NCI-H2107 treated with DMSO at 0.1 percent for 48 hours (cell line): ENCODE measurements at regions not wholly inside any gene's neighbourhood (a gene's known extent, or its start where the extent isn't known, plus 50 kb on each side); places are given as distances from the start of the nearest gene placed in this dataset.

Experiments
- DNase-seq: peaks from one replicate; lab custom pipeline; 2025; ENCODE audit not compliant: unreplicated experiment; lab: John Stamatoyannopoulos, UW

DNA sequence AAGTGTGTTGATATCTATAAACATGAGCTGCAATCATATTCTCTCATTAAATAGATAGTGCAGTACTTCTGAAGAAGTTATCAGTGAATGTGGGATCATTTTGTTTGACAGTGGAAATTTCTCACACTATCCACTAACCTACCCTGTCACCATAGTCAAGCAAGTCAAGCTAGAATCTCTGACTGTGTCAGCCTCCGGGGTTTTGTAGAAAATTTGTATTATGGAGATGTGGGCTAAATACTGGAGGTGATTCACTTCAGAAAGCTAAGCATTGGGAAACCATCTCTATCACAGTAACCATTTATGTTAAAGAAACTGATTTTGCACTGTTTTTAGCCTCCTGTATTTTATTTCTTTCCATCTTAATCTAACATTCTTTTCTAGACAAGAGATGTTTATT, 126.6 kb upstream of the CREB1 start:
- DNase-seq = no peak

- peak; percentile 50 for DNase-seq
Observed at GRCh38 chr2:207403950-207404349, 125.8 kb upstream of the CREB1 start.

DNA sequence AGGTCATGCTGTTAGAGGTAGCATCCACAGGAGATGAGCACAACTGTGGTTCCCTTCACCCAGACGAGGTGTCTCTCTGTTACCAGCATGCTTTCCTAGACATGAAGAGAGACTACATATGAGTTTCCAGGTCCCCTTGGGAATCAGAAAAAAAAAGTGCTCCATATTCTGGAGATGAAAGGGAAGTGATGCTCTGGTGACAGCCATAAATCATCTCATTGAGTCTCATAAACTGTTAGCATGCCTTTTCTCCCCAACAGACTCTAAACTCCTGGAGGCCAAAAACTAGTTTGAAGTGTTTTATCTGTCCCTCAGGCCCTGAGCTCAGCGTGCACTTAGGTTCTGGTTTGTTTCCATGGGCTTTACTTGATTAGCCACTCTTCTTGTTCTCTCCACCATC, 124.6 kb upstream of the CREB1 start:
- DNase-seq = no peak

GRCh38 chr2:207408086-207408794, 121.5 kb upstream of the CREB1 start:
- DNase-seq = peak; percentile 99

DNA sequence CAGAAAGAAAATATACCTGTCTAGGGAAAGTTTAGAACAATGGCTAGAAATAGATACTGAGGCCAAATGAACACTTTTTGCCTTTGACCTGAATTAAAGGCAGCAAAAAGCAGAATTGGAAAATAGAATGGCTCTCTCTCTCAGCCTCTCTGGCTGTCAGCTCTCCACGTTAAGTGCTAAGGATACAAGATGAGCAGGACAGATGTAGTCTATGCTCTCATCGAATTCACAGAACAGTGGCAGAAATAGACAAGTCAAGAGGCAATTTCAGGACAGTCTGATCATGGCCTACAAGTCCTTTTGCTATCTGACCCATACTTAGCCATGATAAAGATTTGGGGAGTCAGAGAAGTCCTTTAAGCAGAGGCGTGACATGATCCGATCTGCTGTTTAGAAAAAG, 120.2 kb upstream of the CREB1 start:
- DNase-seq = no peak

DNA sequence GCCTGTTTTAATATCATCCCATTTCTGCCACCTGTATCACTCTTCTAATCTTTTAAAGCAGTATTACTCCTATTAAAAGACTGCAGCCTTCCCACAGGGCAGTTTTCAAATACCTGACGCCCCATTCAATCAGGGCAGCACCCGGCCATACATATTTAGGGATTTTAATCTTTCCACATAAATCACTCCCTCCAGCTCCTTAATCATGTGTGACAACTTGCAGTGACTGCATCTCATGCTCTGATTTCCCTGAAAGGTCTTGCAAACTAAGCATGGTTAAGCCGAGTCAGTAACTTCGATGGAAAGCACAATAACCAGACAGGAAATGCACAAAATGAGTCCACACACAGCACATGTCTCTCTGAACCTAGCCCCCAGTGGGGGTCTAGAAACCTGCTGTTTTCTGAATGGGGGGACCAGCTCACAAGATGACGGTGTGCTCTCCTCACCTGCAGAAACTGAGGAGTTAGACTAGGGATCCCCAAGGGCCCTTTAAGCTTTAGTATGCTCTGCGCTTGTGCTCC, 116.9 kb upstream of the CREB1 start:
- no peak for DNase-seq

DNA sequence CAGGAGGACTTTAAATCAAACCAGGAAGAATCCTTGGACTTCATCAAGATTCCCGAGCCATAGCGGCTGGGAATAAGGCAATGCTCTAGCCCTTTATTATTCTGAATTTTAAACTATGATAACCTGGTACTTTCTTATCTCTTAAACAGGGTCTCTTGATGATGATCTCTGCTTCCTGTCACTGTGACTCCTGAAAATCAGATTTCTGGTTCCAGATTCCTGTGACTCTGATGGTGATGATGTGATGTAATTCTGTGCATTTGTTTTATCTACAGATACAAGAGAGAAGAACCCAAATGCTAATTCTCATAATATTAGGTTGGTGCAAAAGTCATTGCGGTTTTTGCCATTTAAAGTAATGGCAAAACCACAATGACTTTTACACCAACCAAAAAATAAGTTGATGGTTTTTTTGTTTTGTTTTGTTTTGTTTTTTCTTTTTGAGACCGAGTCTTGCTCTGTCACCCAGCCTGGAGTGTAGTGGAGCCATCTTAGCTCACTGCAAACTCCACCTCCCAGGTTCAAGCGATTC, 116.3 kb upstream of the CREB1 start:
- DNase-seq = no peak

- no peak for DNase-seq
Observed at GRCh38 chr2:207416111-207416510, 113.7 kb upstream of the CREB1 start.

DNA sequence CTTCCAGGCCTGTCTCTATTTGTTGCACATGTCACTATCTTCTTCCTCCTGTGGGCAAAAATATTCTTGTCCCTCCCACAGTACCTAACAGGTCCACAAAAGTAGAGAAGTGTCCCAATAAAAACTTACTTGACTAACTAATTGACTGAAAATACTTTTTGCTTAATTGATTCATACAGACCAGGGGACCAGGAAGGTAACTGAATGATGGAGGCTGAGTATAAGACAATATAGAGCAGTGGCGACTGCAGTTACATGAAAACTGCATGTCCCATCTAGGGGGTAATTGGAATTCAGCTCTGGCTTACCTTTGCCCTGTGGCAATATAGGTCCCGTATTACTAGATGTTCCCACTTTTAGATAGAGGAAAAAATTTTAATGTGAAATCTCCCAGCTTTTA, 112.9 kb upstream of the CREB1 start:
- DNase-seq = no peak

DNA sequence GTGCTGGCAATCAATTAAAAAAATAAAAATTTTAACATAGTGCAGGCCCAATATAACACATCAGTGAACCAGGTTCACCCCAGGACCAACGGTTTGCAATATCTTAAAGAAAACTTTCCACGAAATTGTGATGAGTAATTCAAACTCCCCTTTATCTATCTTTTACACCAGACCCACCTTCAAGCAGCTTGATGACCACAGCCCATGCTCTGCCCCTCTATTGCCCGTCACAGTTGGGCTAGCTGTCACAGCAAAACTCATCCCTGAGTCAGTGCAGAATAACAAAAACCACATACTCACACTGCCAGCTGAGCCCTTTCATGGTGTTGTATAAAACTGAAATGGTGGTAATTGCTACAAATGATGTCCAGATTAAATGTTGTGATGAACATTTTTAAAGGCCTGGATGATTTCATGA, 112.5 kb upstream of the CREB1 start:
- DNase-seq = no peak

GRCh38 chr2:207418419-207418818, 111.3 kb upstream of the CREB1 start:
- no peak for DNase-seq

- no peak for DNase-seq
Observed at GRCh38 chr2:207419331-207419730, 110.4 kb upstream of the CREB1 start.

- DNase-seq = no peak
Observed at GRCh38 chr2:207421671-207422070, 108.1 kb upstream of the CREB1 start.

GRCh38 chr2:207422380-207422779, 107.4 kb upstream of the CREB1 start:
- no peak for DNase-seq

DNA sequence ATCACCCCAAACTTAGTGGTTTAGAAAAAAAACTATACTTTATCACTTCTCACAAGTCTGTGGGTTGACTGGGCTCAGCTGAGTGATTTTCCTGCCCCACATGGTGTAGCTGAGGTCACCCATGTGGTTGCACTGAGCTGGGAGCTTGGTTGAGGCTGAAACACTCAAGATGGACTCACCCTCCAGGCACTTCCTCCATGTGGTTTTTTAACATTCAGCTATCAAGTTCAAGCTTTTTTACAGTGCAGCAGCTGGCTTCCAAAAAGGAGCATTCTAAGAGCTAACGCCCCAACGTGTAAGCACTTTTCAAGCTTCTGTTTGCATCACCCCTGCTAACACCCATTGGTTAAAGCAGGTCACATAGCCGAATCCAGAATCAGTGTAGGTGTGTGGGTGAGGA, 105.9 kb upstream of the CREB1 start:
- no peak for DNase-seq

DNA sequence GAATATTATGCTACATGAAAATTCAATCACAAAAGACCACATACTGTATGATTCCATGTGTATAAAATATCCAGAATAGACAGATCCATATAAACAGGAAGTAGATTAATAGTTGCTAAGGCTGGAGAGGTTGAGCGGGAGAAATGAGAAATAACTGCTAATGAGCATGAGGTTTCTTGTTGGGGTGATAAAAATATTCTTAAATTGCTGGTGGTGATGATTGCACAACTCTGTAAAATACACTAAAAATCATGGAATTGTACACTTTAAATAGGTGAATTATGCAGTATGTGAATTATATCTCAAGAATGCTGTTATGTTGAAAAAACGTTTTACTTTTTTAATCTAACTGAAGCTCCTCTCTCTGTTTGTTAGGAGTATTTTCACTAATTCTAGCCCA, 101.8 kb upstream of the CREB1 start:
- no peak for DNase-seq

DNA sequence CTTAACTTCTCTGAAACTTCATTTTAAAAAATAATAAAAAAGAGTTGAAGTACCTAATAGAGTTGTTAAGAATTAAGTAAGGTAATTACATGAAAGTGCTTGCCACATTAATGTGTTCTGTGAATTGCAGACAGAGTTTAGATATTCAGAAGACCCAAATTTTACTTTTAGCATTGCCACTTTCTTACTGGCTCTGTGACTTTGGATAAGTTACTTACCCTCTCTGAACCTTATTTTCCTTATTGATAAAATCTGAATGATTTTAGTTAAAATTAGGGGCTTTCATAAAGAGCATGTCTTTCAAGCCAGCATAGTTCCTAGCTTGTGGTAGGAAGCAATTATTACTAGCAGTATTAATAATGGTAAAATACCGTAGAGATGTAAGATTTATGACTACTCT, 101.2 kb upstream of the CREB1 start:
- no peak for DNase-seq

DNA sequence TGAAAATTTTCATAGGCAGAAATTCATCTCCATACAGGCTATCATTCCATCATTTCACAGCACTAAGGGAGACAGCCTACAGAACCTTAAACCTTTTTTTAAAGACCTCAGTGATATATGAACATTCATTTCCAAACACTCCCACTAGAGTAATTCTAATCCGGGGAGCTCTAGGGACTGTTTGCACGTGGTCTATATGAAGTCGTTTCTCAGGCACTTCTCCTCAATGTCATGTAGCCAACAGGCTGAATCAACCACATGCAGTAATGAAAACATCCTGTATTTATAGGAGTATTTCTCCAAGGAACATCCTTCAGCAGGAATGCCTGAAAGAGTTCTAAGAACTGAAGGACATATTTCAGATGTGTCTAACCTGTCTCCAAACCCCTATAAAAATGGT, 97.3 kb upstream of the CREB1 start:
- DNase-seq = no peak

DNA sequence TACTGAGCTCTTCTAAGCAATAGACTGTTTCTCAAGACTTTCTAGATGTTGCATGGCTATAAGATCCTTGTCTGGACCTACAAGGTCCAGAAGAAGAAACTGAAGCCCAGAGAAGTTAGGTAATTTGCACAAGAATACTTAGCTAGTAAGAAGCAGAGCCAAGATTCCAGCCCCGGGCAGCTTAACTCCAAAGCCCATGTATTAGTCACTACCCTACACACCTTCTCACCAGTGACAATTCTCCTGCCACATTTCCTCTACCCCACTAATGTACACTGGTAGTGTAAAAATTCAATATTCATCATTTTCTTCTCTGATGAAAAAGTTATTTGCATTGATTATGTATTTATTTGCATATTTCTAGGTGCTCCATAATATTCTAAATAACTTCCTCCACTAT, 95.5 kb upstream of the CREB1 start:
- no peak for DNase-seq

- peak; percentile 32 for DNase-seq
Observed at GRCh38 chr2:207434899-207435465, 94.8 kb upstream of the CREB1 start.

DNA sequence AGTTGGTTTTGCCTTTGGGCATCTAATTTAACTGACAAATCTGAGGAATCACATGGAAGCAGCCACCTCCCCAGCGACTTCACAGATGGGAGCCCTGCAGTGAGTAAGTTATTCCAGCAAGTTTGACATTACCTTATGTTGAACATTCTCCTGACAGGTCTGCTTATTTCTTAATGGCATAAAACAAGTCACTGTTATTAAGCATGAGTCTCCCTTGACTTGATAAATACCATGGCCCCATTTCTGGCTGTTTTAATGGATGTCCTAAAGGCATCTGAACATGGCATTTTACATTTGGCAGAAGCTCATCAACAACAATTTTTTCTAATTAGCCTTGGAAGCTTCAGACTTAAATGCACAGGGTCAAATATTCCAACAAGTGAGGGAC, 92.6 kb upstream of the CREB1 start:
- DNase-seq = no peak

DNA sequence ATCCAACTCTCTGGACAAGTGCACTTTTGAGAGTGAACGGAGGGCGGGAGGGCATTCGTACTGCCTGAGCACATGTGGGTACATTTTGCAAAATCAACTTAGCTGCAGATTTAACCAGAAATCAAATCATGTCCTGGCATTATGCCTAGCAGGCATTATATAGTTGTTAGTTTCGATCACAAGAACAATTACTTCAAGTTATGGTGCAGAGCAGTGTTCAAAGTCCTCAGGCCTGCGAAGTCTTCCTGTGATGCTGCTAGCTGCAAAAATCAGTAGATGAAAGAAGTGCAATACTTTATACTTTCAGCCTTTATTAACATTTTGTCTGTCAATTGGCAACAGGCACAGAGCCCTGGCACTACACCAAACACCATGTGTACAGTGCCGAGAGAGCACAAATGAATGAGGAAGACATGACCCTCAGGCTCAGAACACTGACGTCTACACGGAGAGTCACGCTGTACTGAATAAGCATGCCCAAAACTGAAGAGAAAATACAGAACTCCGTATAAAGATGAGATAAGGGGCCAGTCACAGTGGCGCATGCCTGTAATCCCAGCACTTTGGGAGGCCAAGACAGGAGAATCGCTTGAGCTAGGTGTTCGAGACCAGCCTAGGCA, 92.1 kb upstream of the CREB1 start:
- no peak for DNase-seq
